Loucy (cell line): ENCODE measurements at regions not wholly inside any gene's neighbourhood (a gene's known extent, or its start where the extent isn't known, plus 50 kb on each side); places are given as distances from the start of the nearest gene placed in this dataset.

ENCODE experiments used
- CTCF ChIP-seq: fragments of 200-600 bp; sonication (generic); conservative IDR thresholded peaks from 2 replicates; pipeline ENCODE4 v1.5.1; 2014; ENCODE audit warnings: mild to moderate bottlenecking, antibody characterized with exemption, low read length
- EZH2phosphoT487 ChIP-seq: fragments of 200-600 bp; IDR thresholded peaks from 2 replicates; pipeline ENCODE4 v1.6.1; 2018; ENCODE audit warnings: antibody characterized with exemption, mild to moderate bottlenecking, moderate library complexity, borderline replicate concordance

- TF ChIP-seq CTCF, result no peak
- no peak for TF ChIP-seq EZH2phosphoT487
These were observed 231.5 kb downstream of the NXPE2 start for GRCh38 chr11:114909866-114910265.
